HG02973 (cell line): ENCODE measurements at regions not wholly inside any gene's neighbourhood (a gene's known extent, or its start where the extent isn't known, plus 50 kb on each side); places are given as distances from the start of the nearest gene placed in this dataset.

Experiments used
- ATAC-seq: cut with Tn5 transposase; IDR thresholded peaks from one replicate; pipeline ENCODE4 v1.9.1; 2021; ENCODE audit warnings: moderate library complexity; ENCODE audit not compliant: unreplicated experiment

DNA sequence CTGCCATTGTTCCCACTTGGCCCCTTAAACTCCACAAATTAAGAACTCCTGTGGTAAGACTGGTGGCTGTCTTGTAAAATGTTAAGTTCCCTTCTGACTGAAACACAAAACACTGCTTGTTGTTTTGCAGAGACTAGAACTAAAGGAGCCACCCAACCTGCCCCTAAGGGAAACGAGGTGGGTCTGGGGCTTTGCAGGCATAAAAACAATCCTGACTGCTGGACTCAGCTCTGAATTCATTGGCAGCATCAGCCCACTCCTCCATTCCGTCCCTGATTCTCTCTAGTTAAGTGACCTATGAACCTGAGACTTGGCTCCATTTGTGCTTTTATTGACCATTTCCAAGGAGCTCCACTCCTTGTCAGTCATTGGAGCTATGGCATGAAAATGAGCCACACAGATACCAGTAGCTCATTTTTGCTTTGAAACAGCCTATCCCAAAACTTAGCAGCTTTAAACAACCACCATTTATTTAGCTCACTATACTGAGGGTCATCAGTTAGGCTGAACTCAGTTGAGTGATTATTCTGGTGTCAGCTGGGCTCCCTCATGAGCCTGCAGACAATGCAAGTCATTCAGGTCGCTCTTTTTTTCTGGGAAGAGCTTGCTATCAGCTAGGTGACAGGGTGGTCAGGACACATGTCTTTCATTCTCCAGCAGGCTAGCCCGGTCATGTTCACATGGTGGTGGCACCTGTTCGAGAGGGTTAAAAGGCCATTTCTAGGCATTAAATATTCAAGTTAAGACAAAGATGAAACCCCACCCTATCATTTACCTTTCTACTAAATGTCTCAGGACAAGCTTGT is 175.1 kb upstream of the CTNNB1 start:
- ATAC-seq = no peak

DNA sequence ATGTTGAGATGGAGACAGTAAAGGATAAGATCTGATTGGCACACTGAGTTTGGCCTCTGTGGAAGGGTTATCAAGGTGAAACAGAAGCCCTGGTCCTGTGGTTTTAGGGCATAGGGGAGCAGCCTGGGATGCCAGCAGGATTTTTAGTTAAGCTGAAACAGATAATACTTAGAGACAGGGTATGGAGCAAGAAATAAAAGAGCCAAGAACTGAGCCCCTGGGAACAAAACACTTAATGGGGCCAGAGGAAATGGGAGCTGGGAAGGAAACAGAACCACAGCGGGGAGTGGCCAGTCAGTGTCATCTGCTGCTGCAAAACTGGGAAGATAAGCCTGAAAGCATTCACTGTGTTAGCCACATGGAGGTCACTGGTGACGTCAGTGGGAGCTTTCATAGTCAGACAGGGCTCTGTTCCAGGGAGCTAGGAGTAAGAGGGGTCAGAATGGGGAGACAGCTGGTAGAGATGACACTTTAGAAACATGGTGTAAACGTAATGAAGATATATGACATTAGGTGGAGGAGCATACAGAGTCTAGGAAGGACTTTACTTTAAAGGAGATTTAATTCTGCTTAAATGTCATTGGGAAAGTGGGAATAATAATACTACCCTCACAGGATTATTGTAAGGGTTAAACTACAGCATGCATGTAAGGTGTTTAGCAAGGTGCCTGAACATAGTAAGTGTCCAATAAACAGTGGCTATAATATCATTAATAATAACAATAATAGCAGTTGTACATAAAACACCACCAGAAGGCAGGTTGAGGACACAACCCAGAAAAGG is 172.7 kb upstream of the CTNNB1 start:
- ATAC-seq = no peak

DNA sequence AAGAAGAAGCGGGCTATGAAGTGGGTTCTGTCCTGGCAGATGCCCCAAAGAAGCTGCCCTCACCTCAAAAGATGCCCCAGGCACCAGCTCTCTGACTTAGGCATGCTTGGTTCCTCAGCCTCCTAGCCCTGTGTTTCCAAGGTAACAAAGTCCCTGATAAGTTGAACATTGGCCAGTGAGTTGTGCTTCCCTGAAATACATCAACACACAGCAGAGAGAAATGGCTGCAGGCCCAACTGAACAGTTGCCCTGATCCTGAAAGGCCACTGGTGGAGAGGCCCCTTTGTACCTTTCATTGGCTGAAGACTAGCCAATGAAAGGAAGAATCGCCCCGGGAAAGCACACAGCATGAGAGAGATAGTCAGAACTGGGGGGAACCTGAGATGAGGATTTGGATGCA is 169.9 kb upstream of the CTNNB1 start:
- ATAC-seq = no peak

DNA sequence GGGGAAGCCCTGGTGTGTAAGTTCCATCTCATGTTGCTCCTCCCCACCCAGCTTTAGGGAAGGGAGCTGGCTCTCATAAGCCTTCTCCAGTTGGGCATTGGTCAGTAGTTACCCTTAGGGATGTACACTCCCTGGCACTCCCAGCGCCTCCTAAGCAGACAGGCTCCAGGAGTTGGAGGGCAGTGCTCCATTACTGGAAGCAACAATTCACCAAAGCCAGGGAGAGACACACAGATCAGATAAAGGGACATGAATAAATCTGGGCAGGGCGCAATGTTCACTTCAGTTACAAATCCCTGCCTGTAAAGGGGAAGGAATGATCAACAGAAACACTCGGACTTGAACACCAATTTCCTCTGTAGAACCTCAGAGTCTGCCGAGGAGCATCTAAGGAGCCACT is 169.1 kb upstream of the CTNNB1 start:
- no peak for ATAC-seq

DNA sequence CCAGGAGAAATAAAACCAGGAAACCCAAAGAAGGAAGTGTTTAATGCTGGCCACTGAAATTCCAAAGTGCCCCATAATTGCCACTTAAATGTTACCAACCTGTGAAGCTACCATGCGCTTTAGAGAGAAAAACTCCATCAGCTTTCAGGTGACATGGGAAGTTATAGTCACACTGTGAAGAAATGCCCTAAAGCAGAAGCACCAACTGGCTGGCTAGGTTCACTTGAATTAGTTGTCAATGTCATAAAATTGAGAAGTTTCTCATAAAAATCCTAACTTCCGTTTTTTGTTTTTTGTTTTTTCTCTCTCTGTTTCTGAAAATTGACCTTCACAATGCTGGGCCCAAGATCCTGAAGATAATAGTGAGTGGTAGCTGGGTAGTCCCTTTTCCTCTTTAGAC is 167.9 kb upstream of the CTNNB1 start:
- ATAC-seq = no peak

DNA sequence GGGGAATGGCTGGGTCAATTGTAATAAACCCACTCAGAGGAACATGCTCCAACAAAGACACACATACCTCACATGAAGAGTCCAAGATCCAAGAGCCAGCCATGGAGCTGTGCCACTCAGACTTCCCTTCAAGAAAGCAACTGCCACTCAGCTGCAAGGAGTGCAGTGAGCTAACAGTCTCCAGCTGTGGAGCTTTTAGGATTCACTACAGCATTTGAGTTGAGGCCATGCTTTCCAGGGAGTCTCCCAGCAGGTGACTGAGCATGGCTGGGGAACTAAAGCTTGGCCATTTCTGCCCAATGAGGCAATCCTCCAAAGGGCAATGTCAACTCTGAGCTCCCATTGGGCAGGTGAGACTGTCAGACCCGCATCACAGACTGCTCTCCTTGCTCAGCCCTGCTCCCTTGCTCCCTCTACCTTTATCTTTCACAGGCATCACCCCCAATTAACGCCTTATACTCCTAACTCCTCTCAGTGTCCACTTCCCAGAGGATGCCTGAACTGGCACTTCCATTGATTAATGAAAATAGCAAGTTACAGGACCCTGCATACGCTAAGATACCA is 165.3 kb upstream of the CTNNB1 start:
- no peak for ATAC-seq

DNA sequence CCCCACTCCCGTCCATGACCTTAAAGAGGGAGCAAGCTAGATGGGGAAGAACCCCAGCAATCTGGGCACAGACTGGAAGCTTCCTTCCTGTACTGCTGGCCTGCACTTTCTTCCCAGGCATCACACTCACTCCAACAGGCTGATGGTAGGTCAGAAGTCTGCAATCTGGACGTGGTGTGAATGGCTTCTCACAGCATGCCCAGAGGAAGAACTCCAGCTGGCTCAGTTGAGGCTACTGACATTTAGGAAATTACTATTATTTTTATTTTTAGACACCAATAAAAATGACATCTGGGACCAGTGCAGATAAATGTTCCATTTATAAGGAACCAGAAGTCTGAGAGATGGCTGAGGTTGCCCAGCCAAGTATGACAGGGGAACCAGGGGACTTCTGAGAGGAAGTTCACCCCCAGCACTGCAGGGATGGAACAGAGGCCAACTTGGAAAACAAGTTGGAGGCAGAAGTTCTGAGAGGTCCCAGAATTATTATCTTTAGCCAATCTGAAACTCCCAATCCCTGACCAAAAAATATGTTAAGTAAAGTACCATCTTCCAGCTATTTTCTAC is 163.8 kb upstream of the CTNNB1 start:
- no peak for ATAC-seq

DNA sequence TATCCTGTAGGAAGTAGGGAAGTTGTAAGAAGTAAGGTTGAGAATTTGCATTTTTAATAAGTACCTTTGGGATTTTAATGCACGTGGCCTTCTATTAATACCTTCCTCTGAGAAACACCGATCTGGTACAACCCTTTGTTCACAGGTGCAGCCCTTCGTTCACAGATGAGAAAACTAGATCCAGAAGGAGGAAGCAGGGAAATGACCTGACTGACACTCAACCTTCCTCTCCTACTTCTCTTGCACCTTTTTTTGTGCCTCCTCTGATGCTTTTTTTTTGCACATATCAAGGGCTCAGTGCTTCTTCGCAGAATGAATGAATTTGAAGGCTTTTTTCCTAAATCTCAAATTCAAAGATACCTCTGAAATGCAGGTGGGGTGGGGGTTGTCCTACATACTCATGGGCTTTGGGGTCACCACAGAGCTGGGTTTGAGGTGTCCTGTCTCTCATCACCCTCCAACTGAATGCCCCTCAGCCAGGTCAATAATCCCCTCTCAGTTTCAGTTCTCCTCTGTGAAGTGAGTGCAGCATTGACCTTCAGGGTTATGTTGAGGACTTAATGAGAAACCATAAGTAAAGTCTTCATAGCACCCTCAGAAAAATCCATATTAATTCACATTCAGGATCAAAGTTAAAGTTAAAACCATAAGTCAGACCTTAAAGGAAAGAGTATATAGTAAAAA is 161.5 kb upstream of the CTNNB1 start:
- ATAC-seq = no peak

DNA sequence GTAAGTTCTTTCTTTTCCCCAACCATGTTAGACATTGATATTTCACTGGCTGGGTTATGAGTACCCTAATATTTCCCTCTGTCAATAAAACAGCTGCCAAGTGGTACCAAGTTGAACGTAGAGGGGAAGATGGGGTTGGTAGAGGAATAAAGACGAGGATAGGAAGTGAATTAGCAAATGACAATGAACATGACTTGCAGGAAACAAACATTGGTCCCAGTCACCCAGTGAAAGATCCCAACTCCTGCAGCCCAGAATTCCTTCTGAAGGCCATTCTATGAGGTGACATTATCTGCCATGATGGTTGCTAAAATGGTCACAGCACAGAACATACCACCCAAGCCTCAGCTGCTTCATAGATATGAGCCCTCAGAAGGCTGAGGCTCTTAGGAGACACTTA is 159.0 kb upstream of the CTNNB1 start:
- no peak for ATAC-seq

DNA sequence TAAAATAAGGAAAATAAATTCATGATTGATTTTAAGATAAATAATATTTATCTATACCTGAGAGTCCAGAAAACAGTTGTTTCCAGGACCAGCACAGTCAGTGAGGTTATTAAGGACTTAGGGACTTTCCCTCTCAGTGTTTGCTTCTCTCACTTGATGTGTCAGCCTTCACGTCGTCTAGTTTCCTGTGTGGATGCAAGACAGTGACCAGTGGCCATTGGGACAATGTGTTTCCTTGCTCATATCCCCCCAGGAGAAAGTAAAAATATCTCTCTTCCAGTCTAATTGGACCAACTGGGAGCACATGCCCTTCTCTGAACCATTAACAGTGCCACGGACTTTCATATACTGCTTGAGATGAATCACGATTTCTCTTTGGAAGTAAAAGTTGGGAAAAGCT is 157.8 kb upstream of the CTNNB1 start:
- ATAC-seq = no peak

DNA sequence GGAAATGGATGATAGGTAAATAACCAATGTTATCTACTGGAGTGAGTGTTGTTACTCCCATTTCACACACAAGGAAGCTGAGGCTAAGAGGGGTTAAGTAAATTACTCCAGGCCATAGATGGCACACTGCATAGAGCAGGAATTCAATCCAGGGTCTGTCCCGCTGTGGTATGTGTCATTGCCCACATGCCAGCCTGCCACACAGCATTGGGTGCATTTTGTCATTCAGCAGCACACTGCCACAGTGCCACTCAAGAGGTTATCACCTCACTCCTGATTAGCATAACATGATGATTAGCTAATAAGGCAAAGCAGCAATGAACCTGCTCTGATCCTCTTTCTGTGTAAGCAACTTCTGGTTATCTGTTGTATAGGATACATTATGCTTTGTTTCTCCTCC is 157.4 kb upstream of the CTNNB1 start:
- ATAC-seq = no peak

DNA sequence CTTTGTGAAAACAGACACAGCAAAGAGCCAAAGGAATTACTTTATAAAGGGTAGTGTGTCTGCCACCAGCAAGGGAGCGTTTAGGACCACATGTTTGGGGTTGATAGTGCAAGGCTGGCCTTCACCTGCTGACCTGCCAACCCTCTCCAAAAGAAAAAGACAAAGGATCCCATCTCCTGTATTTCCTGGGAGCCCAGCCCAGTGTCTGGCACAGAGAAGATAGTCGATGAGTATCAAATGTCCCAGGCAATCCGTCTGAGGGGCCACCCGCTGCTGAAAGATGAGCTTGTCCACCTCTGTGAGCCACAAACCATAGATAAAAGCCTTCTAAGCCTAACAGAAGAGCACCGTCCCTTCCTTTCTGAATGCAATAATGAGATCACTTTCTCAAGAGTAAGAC is 154.8 kb upstream of the CTNNB1 start:
- no peak for ATAC-seq

DNA sequence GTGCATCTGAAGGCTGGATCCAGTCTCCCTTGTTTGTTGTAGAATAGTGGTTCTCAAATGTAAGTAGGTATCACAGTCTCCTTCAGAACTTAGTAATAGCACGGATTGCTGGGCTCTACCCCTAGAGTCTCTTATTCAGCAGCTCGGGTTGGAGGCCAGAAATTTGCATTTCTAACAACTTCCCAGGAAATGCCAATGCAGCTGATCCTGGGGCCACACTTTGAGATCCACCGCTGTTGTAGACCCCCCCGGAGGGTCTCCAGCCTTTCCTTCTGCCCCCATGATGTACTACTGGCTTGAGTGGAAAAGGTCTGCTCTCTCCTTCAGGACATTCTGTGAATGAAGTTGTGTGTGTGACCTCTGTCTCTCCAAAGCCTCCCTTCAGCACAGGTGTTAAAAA is 153.8 kb upstream of the CTNNB1 start:
- no peak for ATAC-seq

DNA sequence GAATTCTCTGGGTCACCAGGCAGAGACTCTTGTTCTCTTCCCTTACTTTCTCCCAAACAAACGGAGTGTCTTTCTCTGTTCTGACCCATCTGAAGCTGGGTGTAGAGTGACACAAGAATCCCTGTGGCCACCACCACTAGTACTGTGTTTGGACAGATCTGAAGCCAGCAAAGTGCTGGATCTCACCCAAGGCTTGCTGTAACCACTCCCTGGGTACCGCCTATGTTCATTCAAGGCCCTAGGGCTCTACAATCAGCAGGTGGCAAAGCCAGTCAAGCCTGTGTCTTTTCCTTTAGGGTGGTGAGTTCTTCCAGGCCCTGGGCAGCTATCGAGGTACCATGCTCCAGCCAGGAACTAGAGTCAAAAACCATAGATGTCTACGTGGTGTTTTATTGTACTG is 149.2 kb upstream of the CTNNB1 start:
- no peak for ATAC-seq

DNA sequence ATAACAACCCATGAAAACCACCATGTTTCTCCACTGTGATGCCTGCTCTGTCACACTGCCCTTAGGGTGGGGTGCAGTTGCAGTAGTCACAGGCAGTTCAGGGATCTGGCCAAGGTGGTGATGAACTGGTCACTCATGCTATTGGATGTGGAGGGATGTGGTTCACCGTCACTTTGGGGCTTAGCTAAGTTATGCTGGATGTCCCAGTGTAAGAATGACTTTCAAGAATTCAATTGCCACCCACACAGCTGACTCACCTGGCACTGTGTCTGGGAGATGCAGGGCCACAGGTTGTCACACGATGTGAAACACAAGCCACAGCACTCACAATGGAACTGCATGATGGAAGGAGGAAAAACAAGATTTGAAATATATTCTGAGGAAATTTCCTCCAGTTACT is 146.1 kb upstream of the CTNNB1 start:
- no peak for ATAC-seq

DNA sequence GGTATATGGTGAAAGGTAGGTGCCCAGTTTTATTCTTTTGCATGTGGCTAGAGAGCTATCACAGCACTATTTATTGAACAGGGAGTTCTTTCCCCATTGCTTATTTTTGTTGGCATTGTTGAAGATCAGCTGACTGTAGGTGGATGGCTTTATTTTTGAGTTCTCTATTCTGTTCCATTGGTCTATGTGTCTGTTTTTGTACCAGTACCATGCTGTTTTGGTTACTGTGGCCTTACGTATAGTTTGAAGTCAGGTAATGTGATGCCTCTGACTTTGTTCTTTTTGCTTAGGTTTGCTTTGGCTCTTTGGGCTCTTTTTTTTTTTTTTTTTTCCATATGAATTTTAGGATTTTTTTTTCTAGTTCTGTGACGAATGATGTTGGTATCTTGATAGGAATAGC is 139.2 kb upstream of the CTNNB1 start:
- no peak for ATAC-seq

DNA sequence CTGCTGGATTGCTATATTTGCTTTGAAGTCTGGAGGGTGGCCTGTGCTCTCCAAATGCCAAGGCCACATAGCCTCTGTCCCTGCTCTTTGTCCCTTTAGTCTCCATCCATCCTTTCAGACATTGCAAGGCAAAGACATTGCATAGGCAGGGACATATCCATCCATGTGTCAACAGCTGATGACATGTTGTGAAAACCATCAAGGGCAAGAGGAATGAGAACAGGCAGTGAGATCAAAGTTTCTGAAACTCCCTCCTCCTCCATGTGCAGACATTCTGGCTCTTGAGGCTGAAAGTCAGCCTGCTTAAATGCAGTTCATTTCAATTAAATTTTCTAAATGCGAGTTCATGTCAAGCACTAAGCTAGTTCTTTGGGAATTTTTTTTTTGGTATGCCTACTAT is 135.2 kb upstream of the CTNNB1 start:
- ATAC-seq = no peak

DNA sequence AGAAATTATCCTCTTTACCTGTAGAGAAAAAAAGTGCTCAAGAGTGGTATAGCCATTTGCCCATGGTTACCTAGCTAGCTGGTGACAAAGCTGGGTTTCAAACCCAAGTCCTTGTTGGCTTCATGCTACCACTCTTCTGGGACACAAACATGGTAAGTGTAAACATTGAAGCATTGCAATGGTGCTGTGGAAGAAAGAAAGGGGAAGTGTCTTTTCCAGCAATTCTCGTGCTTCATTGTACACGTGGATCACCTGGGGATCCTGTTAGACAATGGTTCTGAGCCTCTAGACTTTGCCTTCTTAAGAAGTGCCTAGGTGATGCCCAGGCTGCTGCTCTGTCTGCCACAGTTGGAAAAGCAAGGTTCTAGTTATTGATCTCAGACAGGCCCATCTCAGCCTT is 134.8 kb upstream of the CTNNB1 start:
- no peak for ATAC-seq

DNA sequence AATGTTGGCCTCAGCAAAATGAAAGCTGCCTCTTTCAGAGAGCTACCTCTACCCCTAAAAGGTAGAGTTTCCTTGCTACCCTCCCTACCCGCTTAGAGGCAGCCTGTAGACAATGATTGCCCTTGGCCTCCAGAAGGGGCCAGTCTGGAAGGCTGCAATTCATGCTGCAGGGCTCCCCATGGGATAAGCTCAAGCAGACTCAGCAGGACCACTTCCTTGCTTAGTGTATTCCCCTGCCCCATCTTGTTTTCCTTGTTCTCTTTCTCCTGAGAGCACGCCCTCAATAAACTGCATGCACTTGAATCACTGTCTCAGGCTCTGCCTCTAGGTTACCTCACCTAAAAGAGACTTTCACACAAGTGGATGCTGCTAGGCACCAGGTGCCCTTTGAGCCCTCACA is 134.0 kb upstream of the CTNNB1 start:
- no peak for ATAC-seq

DNA sequence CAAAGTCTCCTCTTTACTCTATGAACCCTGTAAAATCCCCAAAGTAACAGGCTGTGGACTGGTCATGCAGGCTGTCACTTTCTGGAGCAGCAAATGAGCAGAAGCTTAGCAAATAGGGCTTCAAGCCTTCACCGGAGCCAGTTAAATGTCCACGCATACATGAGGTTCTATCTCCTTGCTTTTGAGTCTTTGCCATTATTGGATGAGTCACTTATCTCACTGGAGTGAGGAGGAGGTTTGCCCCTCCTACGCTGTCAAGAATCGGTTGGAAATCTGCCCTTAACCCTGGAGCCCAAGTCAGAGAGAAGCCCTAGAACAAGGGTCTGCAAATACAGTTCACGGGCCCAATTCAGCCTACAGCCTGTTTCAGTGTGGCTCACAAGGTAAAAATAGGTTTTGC is 126.1 kb upstream of the CTNNB1 start:
- no peak for ATAC-seq

DNA sequence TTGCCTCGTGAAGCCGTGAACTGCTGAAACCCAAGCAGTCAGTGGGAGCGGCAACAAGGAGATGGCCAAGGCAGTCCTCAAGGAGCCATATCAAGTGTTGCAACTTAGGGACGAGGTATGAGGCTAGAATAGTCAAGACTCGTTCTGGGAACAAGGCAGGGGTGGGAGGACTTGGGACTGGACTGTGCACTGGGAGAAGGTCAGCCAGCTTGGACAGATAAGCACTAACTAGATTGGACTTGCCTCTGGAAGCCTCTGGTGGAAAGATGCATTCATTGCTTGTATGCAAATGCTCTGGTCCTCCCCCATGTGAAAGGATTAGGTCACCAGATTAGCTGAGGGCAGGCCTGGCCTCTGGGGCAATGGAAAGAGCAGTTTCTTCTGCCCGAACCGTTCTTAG is 123.3 kb upstream of the CTNNB1 start:
- ATAC-seq = no peak
